ENCODE measurements at regions not wholly inside any gene's neighbourhood (a gene's known extent, or its start where the extent isn't known, plus 50 kb on each side); places are given as distances from the start of the nearest gene placed in this dataset.

DNA sequence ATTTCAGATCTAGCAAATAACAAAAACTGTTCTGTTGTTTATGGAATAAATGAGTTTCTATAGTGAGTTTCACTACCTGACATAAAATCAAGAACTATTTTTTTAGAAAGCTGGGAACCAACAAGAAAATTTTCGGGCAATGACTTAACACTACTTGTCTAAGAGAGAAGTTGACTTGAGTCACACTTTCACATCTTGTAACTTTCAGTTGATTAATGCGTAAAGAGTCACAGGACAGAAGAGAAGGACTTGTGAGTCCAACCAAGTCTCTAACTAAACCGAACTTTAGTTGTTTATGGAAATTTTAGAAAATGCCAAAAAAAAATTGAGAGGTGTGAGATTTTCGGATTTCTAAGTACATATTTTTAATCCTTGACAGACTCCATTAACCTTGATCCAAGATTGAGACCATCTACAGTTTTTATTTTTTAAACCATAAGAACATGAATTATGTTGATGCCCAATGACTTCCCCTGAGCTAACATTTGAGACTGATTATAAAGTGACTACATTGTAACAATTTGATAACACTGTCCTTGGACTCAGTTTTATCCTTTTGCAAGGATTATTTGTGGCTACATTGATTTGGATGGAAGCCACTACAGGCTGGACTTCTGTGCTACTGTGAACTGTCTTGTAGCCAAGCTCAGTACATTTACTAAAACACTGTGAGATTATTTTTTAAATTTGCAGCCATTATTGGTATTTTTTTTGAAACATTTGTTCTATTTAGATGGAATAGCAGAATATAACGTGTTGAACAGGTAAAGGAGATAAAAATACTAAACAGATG lies 284.0 kb downstream of the PTPRC start:
- TF ChIP-seq EZH2 (IDR thresholded peaks at IDR 0.05; ENCODE audit: borderline replicate concordance, low read length), result no peak
- TF ChIP-seq, protein P1, sequence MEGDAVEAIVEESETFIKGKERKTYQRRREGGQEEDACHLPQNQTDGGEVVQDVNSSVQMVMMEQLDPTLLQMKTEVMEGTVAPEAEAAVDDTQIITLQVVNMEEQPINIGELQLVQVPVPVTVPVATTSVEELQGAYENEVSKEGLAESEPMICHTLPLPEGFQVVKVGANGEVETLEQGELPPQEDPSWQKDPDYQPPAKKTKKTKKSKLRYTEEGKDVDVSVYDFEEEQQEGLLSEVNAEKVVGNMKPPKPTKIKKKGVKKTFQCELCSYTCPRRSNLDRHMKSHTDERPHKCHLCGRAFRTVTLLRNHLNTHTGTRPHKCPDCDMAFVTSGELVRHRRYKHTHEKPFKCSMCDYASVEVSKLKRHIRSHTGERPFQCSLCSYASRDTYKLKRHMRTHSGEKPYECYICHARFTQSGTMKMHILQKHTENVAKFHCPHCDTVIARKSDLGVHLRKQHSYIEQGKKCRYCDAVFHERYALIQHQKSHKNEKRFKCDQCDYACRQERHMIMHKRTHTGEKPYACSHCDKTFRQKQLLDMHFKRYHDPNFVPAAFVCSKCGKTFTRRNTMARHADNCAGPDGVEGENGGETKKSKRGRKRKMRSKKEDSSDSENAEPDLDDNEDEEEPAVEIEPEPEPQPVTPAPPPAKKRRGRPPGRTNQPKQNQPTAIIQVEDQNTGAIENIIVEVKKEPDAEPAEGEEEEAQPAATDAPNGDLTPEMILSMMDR (IDR thresholded peaks at IDR 0.05; ENCODE audit: low read length), result no peak

Measured in OCI-LY1 (cell line).